Stimulated activated CD4-positive, alpha-beta T cell treated with anti-CD3 and anti-CD28 coated beads, TNF-alpha, amount 100 ng/mL, for 4 hours (primary cell): ENCODE measurements at regions not wholly inside any gene's neighbourhood (a gene's known extent, or its start where the extent isn't known, plus 50 kb on each side); places are given as distances from the start of the nearest gene placed in this dataset.

Experiments used
- DNase-seq, 3 experiments: peaks; one replicate each; pipeline ENCODE4 v3.0.0-alpha.2; 2020; ENCODE audit warnings: low read depth in 3 of 3

DNA sequence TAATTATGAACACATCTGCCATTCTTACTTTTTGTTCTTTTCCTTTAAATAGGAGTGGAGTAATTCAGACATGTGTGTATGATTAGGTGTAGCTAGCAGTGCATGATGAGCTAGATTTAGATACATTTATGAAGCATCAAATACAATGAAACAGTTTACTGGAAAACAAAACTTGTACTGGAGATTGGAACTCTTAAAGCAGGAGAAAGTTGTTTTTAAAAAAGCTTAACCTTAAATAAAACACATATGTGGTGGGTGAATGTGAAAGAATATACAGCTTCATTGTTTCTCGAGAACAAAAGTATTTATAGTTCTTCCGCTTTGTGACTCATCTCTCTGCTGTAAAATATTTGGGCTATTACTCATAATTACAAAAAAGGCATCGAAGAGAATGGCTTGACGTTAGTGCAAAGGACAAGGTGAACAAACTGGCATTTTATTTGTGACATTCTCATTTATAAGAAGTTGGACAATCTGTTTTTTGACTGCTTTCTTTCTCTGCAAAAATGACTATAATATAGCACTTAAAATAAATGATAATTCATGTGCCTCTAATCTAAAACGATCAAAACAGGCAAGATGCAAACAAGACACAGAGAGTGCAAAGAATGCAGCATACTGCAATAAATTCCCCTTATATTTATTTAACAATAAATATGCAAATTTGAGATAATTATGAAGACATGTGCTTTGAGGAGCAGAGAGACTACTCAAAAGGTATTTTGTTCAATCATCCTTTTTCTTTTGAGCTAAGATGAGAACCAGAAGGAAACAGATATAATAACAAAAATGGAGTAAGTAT lies 478.8 kb downstream of the CETN3 start:
- DNase-seq, result no peak

DNA sequence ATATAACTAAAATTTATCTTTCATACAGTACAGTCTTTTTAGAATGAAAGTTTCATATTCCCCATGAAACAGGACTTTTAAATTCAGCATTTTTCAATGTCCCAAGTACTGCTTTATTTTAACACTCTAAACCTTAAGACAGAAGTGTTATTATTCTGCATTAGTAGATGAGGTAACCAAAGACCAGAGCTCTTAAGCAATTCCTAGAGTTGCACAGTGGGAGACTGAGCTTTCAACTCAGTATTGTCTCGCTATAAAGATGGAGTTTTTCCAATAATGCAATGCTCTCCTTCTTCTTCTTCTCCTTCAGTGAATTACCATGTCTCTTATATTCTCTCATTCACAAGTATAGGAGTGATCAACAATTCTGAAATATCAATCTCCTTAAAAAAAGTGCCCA lies 479.7 kb downstream of the CETN3 start:
- DNase-seq, result no peak

DNA sequence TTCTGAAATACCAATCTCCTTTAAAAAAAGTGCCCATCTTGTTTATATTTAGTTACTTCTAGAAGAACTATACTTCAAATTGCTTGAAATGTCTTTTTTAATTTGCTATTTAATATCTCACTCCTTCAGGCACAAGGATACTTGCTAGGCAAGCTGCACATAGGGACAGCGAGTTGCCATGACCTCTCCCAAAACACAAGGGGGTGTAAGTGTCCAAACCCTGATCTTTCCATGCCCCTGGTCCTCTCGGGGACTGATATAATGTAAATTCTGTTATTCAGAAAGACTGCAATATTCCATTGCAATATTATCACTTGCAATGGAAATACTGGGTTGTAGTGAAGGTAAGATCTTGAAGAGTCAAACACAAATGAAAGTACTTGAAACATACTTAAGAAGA lies 480.4 kb downstream of the CETN3 start:
- DNase-seq, result no peak

DNA sequence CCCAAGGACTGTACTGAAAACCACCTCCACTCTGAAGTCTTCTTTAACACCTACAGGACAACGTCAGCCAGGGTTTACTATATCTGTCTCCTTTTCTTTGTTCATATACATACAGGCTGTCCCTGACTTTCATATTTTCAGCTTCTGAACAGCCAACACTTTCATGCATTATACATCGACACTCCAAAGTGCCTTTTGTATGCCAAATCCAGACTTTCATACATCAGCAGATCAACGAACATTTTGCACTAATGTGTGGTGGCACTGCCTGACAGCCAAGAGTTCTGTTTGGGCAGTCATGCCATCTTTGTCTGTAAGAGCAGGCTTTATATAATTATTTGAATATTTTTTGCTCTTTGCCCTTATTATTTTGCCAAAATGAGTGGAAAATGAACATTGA lies 487.4 kb downstream of the CETN3 start:
- DNase-seq, result no peak

DNA sequence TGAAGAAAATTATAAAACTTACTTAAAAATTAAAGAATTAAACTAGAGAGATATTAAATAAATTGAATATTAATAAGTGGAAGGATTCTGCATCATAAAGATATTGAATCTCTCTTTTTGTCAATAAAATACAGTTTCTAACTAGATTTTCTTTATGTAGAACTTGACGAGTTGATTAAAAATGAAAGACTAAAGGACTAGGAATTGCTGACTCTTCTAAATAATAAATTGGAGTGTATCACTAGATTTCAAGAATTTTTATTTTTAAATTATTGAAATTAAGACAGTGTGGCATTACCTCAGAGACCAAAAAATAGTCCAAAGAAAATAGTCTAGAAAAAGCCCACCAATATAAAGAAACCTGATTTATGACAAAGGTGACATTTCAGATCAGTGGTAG lies 492.4 kb downstream of the CETN3 start:
- no peak for DNase-seq

DNA sequence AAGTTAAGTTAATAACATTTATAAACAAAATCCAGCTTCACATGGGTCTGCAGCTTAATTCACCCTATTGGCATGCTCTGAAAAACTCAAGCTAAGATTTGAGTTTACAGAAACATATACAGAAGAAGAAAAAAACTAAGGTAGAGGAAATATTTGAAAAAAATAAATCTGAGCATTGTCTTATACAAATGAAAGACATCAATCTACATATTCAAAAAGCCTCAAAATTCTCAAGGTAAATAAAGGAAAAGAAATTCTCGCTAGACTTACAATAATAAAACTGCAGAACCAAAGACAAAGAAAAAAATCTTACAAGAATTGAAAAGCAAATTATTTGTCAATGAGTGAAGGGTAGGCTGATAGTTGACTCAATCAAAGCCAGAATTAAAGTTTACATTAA lies 493.4 kb downstream of the CETN3 start:
- DNase-seq, result no peak

DNA sequence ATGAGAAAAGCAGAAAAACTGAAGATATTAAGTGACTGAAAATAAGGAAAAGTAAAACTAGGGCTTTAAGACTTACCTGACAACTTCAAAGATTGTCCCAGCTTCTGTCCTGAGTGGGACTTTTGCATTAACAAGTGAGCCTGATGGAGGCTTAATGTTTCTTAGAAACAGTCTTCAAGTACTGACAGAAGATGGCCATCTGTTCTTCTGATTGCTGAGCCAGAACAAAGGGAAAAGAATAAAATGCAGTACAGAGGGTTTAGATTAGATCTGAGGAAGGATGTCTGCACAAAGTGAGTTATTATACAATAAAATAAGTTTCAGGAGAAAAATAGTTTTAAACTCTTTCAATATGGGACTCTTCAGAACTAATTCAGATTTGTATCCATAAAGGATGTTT lies 500.7 kb downstream of the CETN3 start:
- DNase-seq, result no peak

DNA sequence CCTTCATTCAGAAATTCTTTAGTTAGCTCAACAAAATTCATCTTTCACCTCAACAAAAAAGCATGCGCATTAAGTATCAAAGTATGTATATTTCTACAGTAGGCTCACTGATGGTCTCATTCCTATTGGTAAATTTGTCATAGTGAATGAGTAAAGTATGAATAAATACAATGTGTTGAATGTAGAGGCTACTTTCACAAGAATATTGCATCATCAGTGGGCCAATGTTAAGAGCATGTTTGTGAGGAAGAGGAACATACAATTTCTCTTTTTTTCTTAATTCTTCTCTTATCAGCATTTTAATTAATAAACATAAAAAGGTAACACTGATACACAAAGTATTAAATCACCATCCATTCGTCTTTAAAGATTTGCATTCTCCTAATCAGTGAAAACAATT lies 505.1 kb downstream of the CETN3 start:
- no peak for DNase-seq

DNA sequence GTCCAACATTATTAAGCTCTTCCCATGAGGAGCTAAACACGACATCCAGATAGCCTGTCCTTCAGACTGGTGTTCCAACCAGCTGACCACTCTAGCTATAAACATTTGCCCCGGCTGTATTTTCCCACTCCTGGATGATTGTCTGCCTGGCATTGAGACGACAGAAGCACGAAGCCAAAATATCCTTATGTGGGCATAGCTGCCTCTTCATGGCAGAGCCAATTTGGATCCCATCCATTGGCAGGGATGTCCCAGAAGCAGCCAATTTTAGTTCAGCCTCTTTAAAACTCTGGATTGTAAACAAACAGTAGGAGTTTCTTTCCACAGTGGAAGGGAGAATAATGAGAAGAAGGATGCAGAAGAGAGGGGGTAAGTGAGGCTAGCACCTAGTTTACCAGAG lies 507.6 kb downstream of the CETN3 start:
- DNase-seq, result no peak

DNA sequence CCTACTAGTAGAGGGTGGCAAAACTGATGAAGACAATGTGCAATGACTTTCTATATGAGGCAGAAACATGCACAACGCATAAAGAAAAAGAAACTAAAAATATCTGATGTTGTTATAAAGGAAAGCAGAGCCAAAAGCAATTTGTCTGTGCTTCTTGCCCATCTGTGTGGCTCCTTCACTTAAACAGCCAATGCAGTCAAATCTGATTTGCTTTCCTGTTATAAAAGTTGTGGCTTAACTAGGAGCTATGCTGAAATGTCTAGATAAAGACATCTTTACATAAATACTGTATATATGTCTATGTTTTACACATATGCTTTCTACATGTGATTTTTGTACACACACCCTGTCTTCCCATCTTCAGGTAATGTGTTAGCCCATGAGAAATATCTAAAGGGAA lies 508.2 kb downstream of the CETN3 start:
- DNase-seq, result no peak

DNA sequence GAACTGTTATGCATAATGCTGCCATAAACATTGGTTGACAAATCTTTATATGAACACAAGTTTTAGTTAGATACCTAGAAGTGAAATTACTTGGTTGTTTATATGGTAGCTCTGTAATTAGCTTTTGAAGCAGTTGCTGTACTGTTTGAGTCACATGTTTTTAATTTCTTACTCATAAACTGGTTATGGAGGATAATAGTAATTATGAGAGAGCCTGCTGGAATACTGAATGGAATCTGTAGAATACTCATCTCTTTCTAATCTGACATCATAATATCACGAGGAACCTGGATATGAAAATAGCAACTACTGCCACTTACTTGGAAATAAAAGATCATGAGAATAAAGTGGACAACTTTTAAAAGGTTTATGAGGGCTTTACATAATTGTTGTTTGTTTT lies 509.2 kb downstream of the CETN3 start:
- no peak for DNase-seq

DNA sequence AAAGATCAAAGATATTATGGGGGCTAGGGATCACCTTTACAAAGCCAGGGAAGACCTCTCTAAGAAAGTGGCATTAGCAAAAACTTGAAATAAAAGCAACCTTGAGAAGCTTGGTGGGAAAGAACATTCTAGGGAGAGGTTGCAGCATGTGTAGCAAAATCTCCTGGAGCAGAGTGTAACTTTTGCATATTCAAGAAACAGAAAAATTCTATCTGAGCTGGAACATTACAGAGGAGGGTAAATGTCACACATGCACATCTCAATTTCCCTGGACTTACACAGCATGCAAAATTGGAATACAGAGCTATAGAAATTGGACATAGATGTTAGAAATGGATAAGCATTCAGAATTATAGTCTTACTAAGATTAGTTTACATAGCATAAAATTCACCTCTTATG lies 510.0 kb downstream of the CETN3 start:
- no peak for DNase-seq

DNA sequence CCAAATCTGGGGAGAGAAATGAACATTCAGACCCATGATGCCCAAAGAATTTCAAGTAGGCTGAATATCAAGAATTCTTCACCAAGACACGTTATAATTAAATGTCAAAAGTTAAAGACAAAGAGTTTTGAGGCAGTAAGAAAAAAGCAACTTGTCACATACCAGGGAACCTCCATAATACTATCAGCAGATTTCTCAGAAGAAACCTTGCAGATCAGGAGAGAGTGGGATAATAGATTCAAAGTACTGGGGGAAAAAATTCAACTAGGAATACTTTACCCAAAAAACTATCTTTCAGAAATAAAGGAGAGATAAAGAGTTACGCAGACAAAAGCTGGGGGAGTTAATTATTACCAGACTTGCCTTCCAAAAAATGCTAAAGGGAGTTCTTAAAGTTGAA lies 516.0 kb downstream of the CETN3 start:
- DNase-seq, result no peak

DNA sequence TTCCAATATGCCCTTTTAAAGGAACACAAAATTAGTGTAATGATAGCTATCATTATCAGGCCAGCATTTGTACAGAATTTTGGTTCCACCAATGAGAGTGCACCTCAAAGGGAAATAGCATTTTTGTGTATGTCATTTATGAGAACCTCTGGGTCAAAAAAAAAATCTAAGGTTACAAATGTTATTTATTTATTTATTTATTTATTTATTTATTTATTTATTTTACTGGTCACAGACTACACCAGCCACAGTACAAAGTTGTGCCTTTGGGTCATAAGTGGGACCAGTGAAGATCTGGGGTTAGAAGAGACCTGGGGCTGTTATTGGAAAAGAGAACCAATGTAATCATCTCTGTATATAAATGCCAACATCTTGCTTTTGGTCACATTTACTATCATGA lies 523.9 kb downstream of the CETN3 start:
- no peak for DNase-seq

DNA sequence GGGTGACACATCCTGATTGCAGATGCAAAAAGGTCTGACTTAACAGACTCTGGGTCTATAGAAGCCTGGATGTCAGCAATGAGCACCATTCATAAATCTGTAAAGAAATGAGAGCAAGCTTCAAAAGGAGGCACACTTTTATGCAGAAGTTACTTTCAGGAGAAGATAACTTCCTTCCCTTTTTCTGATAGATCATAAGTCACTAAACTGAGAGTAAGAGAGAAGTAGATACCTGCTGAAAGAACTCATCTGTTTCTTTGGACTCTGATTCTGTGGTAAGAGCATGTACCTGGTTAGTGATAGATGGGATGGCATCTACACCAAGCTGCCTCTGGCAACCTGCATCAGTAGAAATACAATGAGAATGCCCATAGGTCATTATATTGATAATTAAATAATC lies 525.6 kb downstream of the CETN3 start:
- no peak for DNase-seq

DNA sequence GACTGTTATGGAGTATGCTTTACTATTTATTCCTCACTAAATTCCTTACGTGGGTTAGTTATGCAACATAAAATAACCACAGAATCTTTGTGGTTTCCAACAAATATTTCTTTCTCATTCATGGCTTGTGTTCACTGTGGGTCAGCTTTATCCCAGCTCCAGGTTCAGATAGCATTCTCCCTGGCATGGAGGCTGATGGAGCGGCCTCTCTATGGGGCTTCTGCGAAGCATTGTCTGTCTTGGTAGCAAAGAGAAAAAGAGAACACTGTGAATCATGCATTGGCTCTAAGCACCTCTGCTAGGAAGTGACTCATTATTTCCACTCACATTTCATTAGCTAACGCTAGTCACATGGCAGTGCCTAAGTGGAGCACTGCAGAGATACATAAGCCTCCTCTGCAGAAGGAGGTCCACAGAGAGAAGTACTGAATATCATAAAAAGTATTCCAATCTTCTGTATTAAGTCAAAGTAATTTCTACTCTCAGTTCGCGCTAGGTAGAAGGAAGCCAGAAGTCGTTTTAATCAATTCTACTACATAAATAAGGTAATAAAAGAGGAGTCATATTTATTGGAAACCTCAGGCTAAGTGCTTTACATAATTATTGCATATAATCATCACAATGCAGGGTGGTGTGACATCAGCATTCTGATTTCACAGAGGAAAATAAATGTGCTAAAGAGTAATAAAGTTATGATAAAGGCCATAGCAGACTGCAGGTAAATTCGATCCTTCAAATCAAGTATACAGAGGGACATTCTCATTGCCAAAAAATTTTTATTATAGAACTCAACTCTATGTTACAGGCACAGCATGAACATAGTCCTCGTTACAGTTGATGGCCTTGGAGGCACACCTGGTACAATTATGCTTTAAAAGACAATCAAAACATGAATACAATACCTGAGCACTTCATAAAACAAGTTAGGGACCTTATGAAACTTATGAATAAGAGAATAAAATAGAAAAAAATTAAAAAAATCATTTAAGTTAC lies 531.1 kb downstream of the CETN3 start:
- no peak for DNase-seq

DNA sequence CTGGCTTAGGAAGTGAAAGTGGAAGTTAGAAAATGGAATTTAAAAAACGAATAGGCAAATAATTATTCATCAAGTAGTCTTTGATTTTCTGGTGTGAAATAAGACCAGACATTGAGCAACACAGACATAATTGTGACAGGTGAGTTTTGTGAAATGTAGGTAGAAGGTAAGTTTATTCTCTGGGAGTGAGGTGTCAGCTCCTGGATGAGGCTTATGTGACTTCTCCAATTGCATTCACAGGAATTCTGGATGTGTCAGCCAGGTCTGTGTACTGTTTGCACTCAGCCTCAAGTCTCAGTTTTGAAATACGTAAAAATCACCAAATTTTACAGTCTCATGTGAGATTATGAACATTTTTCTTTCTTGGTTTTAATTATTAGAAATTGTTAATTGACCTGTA lies 537.6 kb downstream of the CETN3 start:
- DNase-seq, result no peak

DNA sequence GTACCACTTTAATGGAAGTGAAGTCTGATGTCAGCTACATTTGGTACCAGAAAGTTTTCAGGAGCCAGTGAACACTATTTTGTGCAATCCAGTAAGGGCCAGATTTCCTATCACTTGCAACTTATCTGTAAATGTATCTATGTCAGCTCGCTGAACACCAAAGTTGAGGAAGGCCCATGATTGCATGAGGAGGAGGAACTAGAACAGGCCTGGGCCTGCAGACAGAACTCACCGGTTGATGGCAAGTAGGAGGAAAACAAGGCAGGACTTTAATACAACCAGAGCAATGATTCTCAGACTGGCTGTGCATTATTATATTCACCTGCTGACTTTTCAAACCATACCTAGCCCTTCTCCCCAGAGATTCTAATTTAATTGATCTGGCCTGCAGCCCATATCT lies 540.2 kb downstream of the CETN3 start:
- DNase-seq, result no peak

DNA sequence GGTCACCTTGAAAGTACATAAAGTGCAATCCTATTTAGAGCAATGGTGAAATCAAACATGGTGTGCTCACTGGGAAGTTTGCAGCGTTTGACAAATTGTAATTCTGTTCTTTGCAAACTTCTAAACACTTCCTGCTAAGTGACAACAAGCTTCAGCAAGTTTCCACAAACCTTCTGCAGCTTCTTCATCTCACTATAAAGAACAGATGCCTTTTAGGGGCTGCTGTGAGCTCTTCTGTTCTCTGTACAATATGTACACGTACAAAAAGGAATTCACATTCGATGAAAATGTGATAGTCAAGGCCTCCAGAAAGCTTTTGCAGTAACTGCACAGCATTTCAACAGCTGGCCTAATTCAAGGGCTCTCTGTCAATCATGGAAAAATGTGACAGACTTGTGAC lies 543.1 kb downstream of the CETN3 start:
- DNase-seq, result no peak

DNA sequence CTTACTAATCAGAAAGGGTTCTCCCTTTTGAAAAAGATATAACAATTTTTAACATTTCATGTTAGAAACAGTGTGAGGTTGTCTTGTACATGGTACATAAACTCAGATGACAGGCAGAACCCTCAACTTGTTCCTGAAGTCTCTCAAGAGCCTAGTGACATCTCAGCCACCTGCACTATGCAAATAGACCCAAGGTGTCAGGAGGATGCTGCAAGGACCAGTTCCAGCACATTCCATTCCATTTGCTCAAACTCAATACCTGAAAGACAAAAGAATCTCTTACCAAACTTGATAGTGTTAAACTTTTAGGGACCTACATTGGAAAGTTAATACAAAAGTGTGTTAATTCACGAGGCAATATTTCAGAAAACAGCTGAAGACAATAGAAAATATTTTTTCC lies 544.6 kb downstream of the CETN3 start:
- no peak for DNase-seq

DNA sequence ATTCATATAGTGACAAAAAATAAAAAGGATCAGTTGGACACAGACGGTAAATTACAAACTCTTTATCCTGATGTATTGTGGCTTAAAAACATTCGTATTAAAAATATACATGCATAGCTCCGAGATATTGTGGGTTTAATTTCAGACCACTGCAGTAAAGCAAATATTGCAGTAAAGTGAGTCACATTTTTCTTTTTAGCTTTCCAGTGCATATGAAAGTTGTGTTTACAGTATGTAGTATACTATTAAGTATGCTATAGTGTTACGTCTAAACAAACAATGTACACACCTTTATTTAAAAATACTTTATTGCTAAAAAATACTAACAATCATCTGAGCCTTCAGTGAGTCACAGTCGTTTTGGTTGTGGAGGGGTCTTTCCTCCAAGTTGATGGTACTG lies 551.8 kb downstream of the CETN3 start:
- DNase-seq, result no peak

DNA sequence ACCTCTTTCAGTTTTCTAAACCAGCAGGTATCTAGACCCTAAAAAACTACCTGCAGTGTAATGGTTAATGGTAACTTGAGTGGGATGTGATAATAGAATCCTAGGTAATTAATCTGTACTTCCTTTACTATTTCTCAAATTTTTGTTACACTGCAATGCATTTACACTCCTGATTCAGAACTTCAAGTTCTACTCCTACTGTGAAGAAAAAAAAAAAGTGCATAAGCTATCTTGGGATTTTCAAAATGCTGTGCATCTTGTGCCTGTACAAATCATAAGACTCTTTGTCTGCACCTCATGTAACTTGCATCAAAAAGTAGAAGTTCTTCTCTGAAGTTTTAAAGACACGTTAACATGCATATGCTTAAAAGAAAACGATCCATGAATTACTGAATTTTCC lies 554.1 kb downstream of the CETN3 start:
- DNase-seq, result no peak

DNA sequence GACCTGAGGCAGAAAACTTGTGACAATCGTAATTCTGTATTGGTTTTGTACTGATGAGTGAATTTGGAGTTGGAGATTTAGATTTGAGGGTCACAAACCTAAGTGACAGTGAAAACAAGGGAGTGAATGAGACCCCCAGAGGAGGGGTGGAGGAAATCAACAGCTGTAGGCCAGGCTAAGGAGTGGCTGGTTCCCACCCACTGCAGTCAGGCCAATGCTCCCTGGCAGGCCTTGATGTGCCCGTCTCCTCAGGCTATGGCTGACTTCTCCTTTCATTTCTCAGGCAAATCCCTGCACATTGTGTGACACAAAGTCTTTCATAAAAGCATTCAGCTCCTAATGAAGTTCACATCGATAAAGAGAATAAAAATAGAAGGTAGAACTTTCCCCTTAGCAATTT lies 557.6 kb downstream of the CETN3 start:
- DNase-seq, result no peak
